H9 (cell line): ENCODE measurements at regions not wholly inside any gene's neighbourhood (a gene's known extent, or its start where the extent isn't known, plus 50 kb on each side); places are given as distances from the start of the nearest gene placed in this dataset.

Experiments used
- DNase-seq: peaks from one replicate; pipeline ENCODE4 v3.0.0-alpha.2; 2017
- H2AFZ ChIP-seq: one replicate; pipeline ENCODE4 v1.6.1; 2013; ENCODE audit warnings: mild to moderate bottlenecking, low read length, control low read depth, moderate library complexity
- H2AK5ac ChIP-seq: 2 replicates; pipeline ENCODE4 v1.6.1; 2013; ENCODE audit warnings: low read length, control low read depth, mixed read lengths; ENCODE audit not compliant: insufficient read length
- H2BK120ac ChIP-seq: one replicate; pipeline ENCODE4 v1.6.1; 2013; ENCODE audit warnings: low read depth, mild to moderate bottlenecking, low read length, control low read depth, inconsistent platforms; ENCODE audit not compliant: poor library complexity, severe bottlenecking
- H2BK12ac ChIP-seq: 2 replicates; pipeline ENCODE4 v1.6.1; 2013; ENCODE audit warnings: low read length, control low read depth, mixed read lengths, low read depth; ENCODE audit not compliant: insufficient read length
- H2BK15ac ChIP-seq: 2 replicates; pipeline ENCODE4 v1.6.1; 2013; ENCODE audit warnings: low read depth, low read length, control low read depth
- H2BK20ac ChIP-seq: one replicate; pipeline ENCODE4 v1.6.1; 2013; ENCODE audit warnings: low read depth, mild to moderate bottlenecking, low read length, control low read depth, inconsistent platforms; ENCODE audit not compliant: poor library complexity, severe bottlenecking
- H2BK5ac ChIP-seq: 2 replicates; pipeline ENCODE4 v1.6.1; 2013; ENCODE audit warnings: low read length, control low read depth, mixed read lengths; ENCODE audit not compliant: insufficient read length
- H3K14ac ChIP-seq: 2 replicates; pipeline ENCODE4 v1.6.1; 2013; ENCODE audit warnings: low read length, control low read depth; ENCODE audit not compliant: insufficient read depth
- H3K18ac ChIP-seq: 2 replicates; pipeline ENCODE4 v1.6.1; 2013; ENCODE audit warnings: low read depth, mild to moderate bottlenecking, mixed read lengths, low read length, control low read depth; ENCODE audit not compliant: insufficient read length
- H3K23ac ChIP-seq: 2 replicates; pipeline ENCODE4 v1.6.1; 2013; ENCODE audit warnings: low read length, control low read depth, mixed read lengths, low read depth; ENCODE audit not compliant: insufficient read length
- H3K23me2 ChIP-seq: 2 replicates; pipeline ENCODE4 v1.6.1; 2013; ENCODE audit warnings: low read depth, mild to moderate bottlenecking, mixed read lengths, low read length, control low read depth; ENCODE audit not compliant: insufficient read length, poor library complexity, severe bottlenecking
- H3K27ac ChIP-seq: 2 replicates; pipeline ENCODE4 v1.5.1; 2013; ENCODE audit warnings: low read length, control low read depth, mixed read lengths, low read depth; ENCODE audit not compliant: insufficient read length
- H3K27me3 ChIP-seq: 2 replicates; pipeline ENCODE4 v1.6.1; 2013; ENCODE audit warnings: low read length, control low read depth, inconsistent platforms; ENCODE audit not compliant: insufficient read depth
- H3K4ac ChIP-seq: 2 replicates; pipeline ENCODE4 v1.6.1; 2013; ENCODE audit warnings: low read depth, mild to moderate bottlenecking, control low read depth, inconsistent platforms, low read length, moderate library complexity
- H3K4me1 ChIP-seq: 2 replicates; pipeline ENCODE4 v1.6.1; 2013; ENCODE audit warnings: low read length, control low read depth, inconsistent platforms; ENCODE audit not compliant: insufficient read depth
- H3K4me2 ChIP-seq: 2 replicates; pipeline ENCODE4 v1.6.1; 2013; ENCODE audit warnings: low read length, control low read depth, mixed read lengths; ENCODE audit not compliant: insufficient read length, insufficient read depth
- H3K56ac ChIP-seq: 2 replicates; pipeline ENCODE4 v1.6.1; 2013; ENCODE audit warnings: low read depth, mild to moderate bottlenecking, mixed read lengths, low read length, control low read depth; ENCODE audit not compliant: insufficient read length
- H3K79me1 ChIP-seq: 2 replicates; pipeline ENCODE4 v1.6.1; 2013; ENCODE audit warnings: low read depth, mild to moderate bottlenecking, moderate library complexity, low read length, control low read depth, inconsistent platforms; ENCODE audit not compliant: insufficient read depth, poor library complexity, severe bottlenecking
- H3K79me2 ChIP-seq: 2 replicates; pipeline ENCODE4 v1.6.1; 2013; ENCODE audit warnings: low read length, control low read depth, inconsistent platforms; ENCODE audit not compliant: insufficient read depth
- H3K9ac ChIP-seq: 2 replicates; pipeline ENCODE4 v1.6.1; 2013; ENCODE audit warnings: low read length, control low read depth, mixed read lengths; ENCODE audit not compliant: insufficient read length; ENCODE audit errors: extremely low read depth
- H3K9me3 ChIP-seq: one replicate; pipeline ENCODE4 v1.6.1; 2013; ENCODE audit warnings: low read depth, low read length, inconsistent platforms; ENCODE audit not compliant: control insufficient read depth
- H3T11ph ChIP-seq: one replicate; pipeline ENCODE4 v1.6.1; 2013; ENCODE audit warnings: mild to moderate bottlenecking, low read length, control low read depth, inconsistent platforms
- H4K20me1 ChIP-seq: one replicate; pipeline ENCODE4 v1.6.1; 2013; ENCODE audit not compliant: control insufficient read depth, insufficient read length, insufficient read depth
- H4K5ac ChIP-seq: 2 replicates; pipeline ENCODE4 v1.6.1; 2013; ENCODE audit warnings: low read depth, mild to moderate bottlenecking, mixed read lengths, low read length, control low read depth; ENCODE audit not compliant: insufficient read length
- H4K8ac ChIP-seq: replicated peaks from 2 replicates; pipeline ENCODE4 v1.6.1; 2013; ENCODE audit warnings: low read length, control low read depth, mixed read lengths, low read depth; ENCODE audit not compliant: insufficient read length
- H4K91ac ChIP-seq: 2 replicates; pipeline ENCODE4 v1.6.1; 2013; ENCODE audit warnings: low read depth, mild to moderate bottlenecking, moderate library complexity, mixed read lengths, low read length, control low read depth; ENCODE audit not compliant: insufficient read length
- H3K27ac Mint-ChIP-seq, 3 experiments: 2 replicates in 2 of 3; 3 replicates in 1 of 3; pipeline ENCODE4 v1.8.0; 2020 to 2021; ENCODE audit warnings: mixed read lengths in 3 of 3, mild to moderate bottlenecking in 1 of 3, moderate library complexity in 1 of 3
- H3K27me3 Mint-ChIP-seq: 2 replicates; pipeline ENCODE4 v1.8.0; 2021; ENCODE audit warnings: low read depth, mild to moderate bottlenecking, moderate library complexity, mixed read lengths
- H3K36me3 Mint-ChIP-seq, 3 experiments: 2 replicates in 2 of 3; 3 replicates in 1 of 3; pipeline ENCODE4 v1.8.0; 2020 to 2021; ENCODE audit warnings: low read depth in 3 of 3, mixed read lengths in 3 of 3; ENCODE audit not compliant: insufficient read depth in 1 of 3
- H3K4me1 Mint-ChIP-seq, 2 experiments: 2 replicates each; pipeline ENCODE4 v1.8.0; 2020; ENCODE audit warnings: mixed read lengths in 2 of 2
- H3K4me3 Mint-ChIP-seq, 2 experiments: 2 replicates in 1 of 2; 3 replicates in 1 of 2; pipeline ENCODE4 v1.8.0; 2020 to 2021; ENCODE audit warnings: mild to moderate bottlenecking in 2 of 2, mixed read lengths in 2 of 2, moderate library complexity in 1 of 2
- H3K9me3 Mint-ChIP-seq, 2 experiments: 2 replicates in 1 of 2; 3 replicates in 1 of 2; pipeline ENCODE4 v1.8.0; 2020; ENCODE audit warnings: mild to moderate bottlenecking in 2 of 2, mixed read lengths in 2 of 2, moderate library complexity in 1 of 2
- TF ChIP-seq, protein P1 (sequence below): fragments of 200-600 bp; sonication (generic); conservative IDR thresholded peaks from 3 replicates; pipeline ENCODE4 v1.8.0; 2021; ENCODE audit warnings: antibody characterized with exemption, mild to moderate bottlenecking

DNA sequence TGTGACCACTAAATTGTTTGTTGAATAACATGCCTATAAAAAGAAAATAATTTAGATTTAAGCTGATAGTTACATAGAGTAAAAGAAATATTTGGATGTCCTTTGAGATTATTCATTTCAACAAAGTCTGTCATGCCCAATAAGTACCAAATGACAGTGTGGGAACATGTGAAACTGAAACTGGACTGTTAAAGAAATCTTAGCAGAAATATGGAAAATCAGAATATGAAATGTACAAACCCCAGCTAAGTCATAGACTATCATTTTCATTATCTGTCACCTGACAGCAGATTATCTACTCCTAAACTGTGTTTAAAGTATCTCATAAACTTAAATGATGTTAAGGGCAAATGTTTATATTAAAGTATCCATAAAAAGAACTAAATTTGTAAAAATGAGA, 437.8 kb upstream of the FAM241A start:
- Mint-ChIP-seq H3K4me1 (no peaks in the 10 kb centered on the region; a peak in 1 of 4 replicates), H3K27me3 (no peaks in the 10 kb centered on the region), H3K36me3 (no peaks in the 10 kb centered on the region), H3K4me3 (no peak overlapping the region), H3K9me3 (no peaks in the 10 kb centered on the region), H3K27ac (no peak overlapping the region)
- no peak overlapping the region for H3K9ac ChIP-seq
- no peaks in the 10 kb centered on the region for H3K79me1 ChIP-seq
- no peak overlapping the region for H3K4ac ChIP-seq
- TF ChIP-seq, protein P1, sequence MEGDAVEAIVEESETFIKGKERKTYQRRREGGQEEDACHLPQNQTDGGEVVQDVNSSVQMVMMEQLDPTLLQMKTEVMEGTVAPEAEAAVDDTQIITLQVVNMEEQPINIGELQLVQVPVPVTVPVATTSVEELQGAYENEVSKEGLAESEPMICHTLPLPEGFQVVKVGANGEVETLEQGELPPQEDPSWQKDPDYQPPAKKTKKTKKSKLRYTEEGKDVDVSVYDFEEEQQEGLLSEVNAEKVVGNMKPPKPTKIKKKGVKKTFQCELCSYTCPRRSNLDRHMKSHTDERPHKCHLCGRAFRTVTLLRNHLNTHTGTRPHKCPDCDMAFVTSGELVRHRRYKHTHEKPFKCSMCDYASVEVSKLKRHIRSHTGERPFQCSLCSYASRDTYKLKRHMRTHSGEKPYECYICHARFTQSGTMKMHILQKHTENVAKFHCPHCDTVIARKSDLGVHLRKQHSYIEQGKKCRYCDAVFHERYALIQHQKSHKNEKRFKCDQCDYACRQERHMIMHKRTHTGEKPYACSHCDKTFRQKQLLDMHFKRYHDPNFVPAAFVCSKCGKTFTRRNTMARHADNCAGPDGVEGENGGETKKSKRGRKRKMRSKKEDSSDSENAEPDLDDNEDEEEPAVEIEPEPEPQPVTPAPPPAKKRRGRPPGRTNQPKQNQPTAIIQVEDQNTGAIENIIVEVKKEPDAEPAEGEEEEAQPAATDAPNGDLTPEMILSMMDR: no peak
- no peak overlapping the region for H3K56ac ChIP-seq
- no peaks in the 10 kb centered on the region for H3K23me2 ChIP-seq
- H3T11ph ChIP-seq: no peak overlapping the region
- H3K18ac ChIP-seq: no peak overlapping the region
- no peaks in the 10 kb centered on the region for H3K79me2 ChIP-seq
- DNase-seq: no peak
- H2BK15ac ChIP-seq: no peak overlapping the region
- no peak overlapping the region for H2BK5ac ChIP-seq
- H2BK20ac ChIP-seq: no peak overlapping the region
- H3K27me3 ChIP-seq: no peaks in the 10 kb centered on the region
- no peak overlapping the region for H4K5ac ChIP-seq
- no peaks in the 10 kb centered on the region for H4K20me1 ChIP-seq
- no peak overlapping the region for H2BK120ac ChIP-seq
- H3K9me3 ChIP-seq: no peaks in the 10 kb centered on the region
- no peak overlapping the region for H3K4me2 ChIP-seq
- H2AFZ ChIP-seq: no peak overlapping the region
- no peak overlapping the region for H2AK5ac ChIP-seq
- no peak overlapping the region for H2BK12ac ChIP-seq
- H3K23ac ChIP-seq: no peak overlapping the region
- no peak overlapping the region for H3K14ac ChIP-seq
- H4K91ac ChIP-seq: no peak overlapping the region
- H3K4me1 ChIP-seq: no peaks in the 10 kb centered on the region
- no peak overlapping the region for H4K8ac ChIP-seq
- no peak overlapping the region for H3K27ac ChIP-seq
